AG10803 (cell line): ENCODE measurements at regions not wholly inside any gene's neighbourhood (a gene's known extent, or its start where the extent isn't known, plus 50 kb on each side); places are given as distances from the start of the nearest gene placed in this dataset.

Experiments used
- DNase-seq: peaks from one replicate; pipeline ENCODE4 v3.0.0; 2010; ENCODE audit warnings: low read depth
- H3K4me3 ChIP-seq: 2 replicates; pipeline ENCODE4 v1.5.1; 2011; ENCODE audit warnings: mild to moderate bottlenecking, low read length, control low read depth
- CTCF ChIP-seq: conservative IDR thresholded peaks from 2 replicates; pipeline ENCODE4 v1.5.1; 2011; ENCODE audit warnings: mild to moderate bottlenecking, low read length, control low read depth, inconsistent platforms

GRCh38 chr5:51172903-51173626 lies 210.2 kb upstream of the ISL1 start:
- no peak overlapping the region for H3K4me3 ChIP-seq
- no peak for TF ChIP-seq CTCF

GRCh38 chr5:51181208-51181894 lies 201.9 kb upstream of the ISL1 start:
- no peak for TF ChIP-seq CTCF
- H3K4me3 ChIP-seq, result no peak overlapping the region
- no peak for DNase-seq

More at GRCh38 chr5:51172903-51173626, 210.2 kb upstream of the ISL1 start:
- DNase-seq, result no peak

DNA sequence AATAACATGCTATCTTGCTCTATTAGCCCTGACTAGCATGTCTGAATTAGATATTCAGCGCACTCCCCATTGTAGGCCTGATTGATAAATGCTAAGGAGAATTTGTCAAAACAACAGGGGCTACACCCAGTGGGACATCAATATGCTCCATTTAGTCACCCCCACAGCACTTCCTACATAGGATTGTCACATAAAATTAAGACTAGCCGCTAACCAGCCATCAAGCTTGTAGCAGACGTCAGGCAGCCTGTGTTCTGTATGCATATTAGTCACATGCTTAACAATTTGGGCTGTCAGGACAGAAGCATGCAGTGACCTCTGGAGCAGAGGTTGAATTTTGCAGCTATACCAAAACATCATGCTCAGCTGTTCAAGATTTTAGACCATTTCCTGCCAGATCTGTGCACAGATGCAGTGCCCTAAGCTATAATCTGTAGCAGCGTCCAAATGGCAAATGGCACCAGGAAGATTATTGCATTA lies 197.4 kb upstream of the ISL1 start:
- TF ChIP-seq CTCF, result no peak
- DNase-seq, result no peak
- no peak overlapping the region for H3K4me3 ChIP-seq

DNA sequence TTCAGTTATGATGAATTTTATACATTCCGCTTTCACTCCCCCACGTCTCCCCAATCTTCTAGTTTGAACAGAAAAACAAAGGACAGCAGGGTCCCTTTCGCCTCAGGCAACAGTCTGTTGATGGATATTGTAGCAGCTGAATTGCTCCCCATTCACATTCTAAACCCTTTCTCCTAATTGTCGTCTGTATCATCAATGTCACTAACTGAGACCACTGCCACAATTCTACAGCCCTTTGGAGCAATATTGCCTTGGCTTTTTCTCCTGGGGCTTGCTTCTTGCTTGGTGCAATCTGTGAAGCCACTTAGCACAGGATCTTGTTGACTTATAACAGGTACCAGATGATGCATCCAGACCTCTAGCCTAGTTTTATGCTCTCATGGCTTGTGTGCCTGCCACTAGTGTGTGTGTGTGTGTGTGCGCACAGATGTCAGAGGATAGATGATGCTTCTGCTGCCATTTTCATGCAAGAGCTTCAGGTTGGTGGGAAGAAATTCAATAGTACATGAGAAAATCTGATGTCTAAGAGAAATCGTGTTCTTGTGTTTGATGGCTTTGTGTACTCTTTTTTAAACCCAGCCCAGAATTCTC lies 195.2 kb upstream of the ISL1 start:
- no peak overlapping the region for H3K4me3 ChIP-seq
- no peak for TF ChIP-seq CTCF
- DNase-seq, result no peak

GRCh38 chr5:51194671-51195070 lies 188.6 kb upstream of the ISL1 start:
- no peak overlapping the region for H3K4me3 ChIP-seq
- no peak for TF ChIP-seq CTCF
- no peak for DNase-seq

- no peak overlapping the region for H3K4me3 ChIP-seq
- TF ChIP-seq CTCF, result no peak
- no peak for DNase-seq
Observed at GRCh38 chr5:51201024-51201423, 182.2 kb upstream of the ISL1 start.
